Fibroblast of mammary gland (primary cell): ENCODE measurements at regions not wholly inside any gene's neighbourhood (a gene's known extent, or its start where the extent isn't known, plus 50 kb on each side); places are given as distances from the start of the nearest gene placed in this dataset.
A peak's percentile ranks its signal among the peaks of the same experiment; 100 is the strongest.

ENCODE experiments used
- DNase-seq: peaks from one replicate; pipeline ENCODE4 v3.0.0-alpha.2; 2010; ENCODE audit warnings: low read depth
- H3K4me3 ChIP-seq: 2 replicates; pipeline ENCODE4 v1.5.1; 2011; ENCODE audit warnings: low read depth, mild to moderate bottlenecking, low read length, moderate library complexity; ENCODE audit not compliant: control insufficient read depth
- TF ChIP-seq, protein P1 (sequence below): conservative IDR thresholded peaks from 2 replicates; pipeline ENCODE4 v1.5.1; 2011; ENCODE audit warnings: low read depth, low read length, inconsistent platforms; ENCODE audit not compliant: control insufficient read depth, insufficient read depth

- no peak for DNase-seq
- TF ChIP-seq, protein P1, sequence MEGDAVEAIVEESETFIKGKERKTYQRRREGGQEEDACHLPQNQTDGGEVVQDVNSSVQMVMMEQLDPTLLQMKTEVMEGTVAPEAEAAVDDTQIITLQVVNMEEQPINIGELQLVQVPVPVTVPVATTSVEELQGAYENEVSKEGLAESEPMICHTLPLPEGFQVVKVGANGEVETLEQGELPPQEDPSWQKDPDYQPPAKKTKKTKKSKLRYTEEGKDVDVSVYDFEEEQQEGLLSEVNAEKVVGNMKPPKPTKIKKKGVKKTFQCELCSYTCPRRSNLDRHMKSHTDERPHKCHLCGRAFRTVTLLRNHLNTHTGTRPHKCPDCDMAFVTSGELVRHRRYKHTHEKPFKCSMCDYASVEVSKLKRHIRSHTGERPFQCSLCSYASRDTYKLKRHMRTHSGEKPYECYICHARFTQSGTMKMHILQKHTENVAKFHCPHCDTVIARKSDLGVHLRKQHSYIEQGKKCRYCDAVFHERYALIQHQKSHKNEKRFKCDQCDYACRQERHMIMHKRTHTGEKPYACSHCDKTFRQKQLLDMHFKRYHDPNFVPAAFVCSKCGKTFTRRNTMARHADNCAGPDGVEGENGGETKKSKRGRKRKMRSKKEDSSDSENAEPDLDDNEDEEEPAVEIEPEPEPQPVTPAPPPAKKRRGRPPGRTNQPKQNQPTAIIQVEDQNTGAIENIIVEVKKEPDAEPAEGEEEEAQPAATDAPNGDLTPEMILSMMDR, result no peak
- no peak overlapping the region for H3K4me3 ChIP-seq
These were observed 136.2 kb downstream of the SMIM20 start for GRCh38 chr4:26050212-26050643.

- no peak for DNase-seq
- no peak overlapping the region for H3K4me3 ChIP-seq
- TF ChIP-seq, protein P1, result no peak
These were observed 136.7 kb downstream of the SMIM20 start for GRCh38 chr4:26050671-26051070.

DNA sequence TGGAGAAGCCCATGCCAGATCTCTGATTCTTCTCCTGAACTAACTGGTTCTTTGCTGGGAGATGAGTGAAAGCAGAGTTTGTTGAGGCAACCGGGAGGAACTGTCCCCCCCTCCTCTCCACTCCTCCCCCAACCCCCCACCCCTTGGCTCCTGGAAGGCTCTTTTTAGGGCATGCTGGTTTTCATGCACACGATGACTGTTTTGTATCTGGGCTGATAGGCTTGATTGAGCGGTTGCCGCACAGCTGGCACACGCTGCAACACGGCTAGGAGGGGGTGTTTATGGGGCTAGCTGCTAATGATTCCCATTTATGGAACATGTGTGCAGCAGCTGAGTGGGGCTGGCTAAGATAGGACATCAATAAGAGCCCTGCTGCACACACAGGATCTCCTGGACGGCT lies 137.2 kb downstream of the SMIM20 start:
- H3K4me3 ChIP-seq, result no peak overlapping the region
- TF ChIP-seq, protein P1, result no peak
- DNase-seq, result no peak

GRCh38 chr4:26052663-26053541 lies 138.9 kb downstream of the SMIM20 start:
- TF ChIP-seq, protein P1, result no peak
- DNase-seq, result no peak
- no peak overlapping the region for H3K4me3 ChIP-seq

DNA sequence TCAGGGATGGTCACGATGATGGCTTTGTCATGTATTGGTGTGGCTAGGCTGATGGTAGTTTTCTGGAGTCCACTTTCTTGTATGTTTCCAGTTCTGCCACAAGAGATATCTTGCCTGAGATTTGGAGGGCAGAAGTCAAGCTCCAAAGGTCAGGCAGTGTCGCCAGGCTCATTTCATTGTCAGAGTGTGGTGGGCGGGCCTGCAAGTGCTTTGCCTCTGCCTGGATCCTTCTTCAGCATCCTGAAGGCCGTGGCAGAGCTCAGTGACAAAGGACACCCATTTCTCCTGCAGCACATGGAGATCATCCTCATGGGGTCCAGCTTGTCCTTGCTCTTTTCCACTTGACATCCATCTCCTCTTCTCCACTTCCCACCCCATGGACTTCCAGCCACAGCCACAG lies 139.7 kb downstream of the SMIM20 start:
- no peak for DNase-seq
- H3K4me3 ChIP-seq, result no peak overlapping the region
- TF ChIP-seq, protein P1, result no peak

GRCh38 chr4:26055855-26056254 lies 141.8 kb downstream of the SMIM20 start:
- DNase-seq, result no peak
- TF ChIP-seq, protein P1, result peak; percentile 4
- H3K4me3 ChIP-seq, result no peak overlapping the region
